GM11168 (cell line): ENCODE measurements at regions not wholly inside any gene's neighbourhood (a gene's known extent, or its start where the extent isn't known, plus 50 kb on each side); places are given as distances from the start of the nearest gene placed in this dataset.

Experiments used
- in situ Hi-C: fragments of 300-500 bp; cut with MboI; formaldehyde crosslinking; loops from one replicate; pipeline ENCODE4 v1.12.0; 2022; ENCODE audit warnings: low sequenced_read_pairs; ENCODE audit not compliant: unreplicated experiment

- in situ Hi-C loops, result no loop called here
These were observed 393.1 kb downstream of the PLOD2 start for GRCh38 chr3:145767909-145768308.

- in situ Hi-C loops, result no loop called here
These were observed 384.1 kb downstream of the PLOD2 start for GRCh38 chr3:145776782-145777408.

GRCh38 chr3:145780301-145780700 is 380.7 kb downstream of the PLOD2 start:
- in situ Hi-C loops, result no loop called here

GRCh38 chr3:145785668-145786067 is 375.3 kb downstream of the PLOD2 start:
- in situ Hi-C loops, result no loop called here

GRCh38 chr3:145798007-145798406 is 363.0 kb downstream of the PLOD2 start:
- in situ Hi-C loops, result no loop called here

GRCh38 chr3:145798696-145799537 is 362.1 kb downstream of the PLOD2 start:
- in situ Hi-C loops, result no loop called here

GRCh38 chr3:145801696-145802095 is 359.3 kb downstream of the PLOD2 start:
- in situ Hi-C loops, result no loop called here

GRCh38 chr3:145807990-145808389 is 353.0 kb downstream of the PLOD2 start:
- in situ Hi-C loops, result no loop called here

- in situ Hi-C loops, result no loop called here
These were observed 348.6 kb downstream of the PLOD2 start for GRCh38 chr3:145812391-145812790.

GRCh38 chr3:145815707-145816413 is 345.1 kb downstream of the PLOD2 start:
- in situ Hi-C loops, result no loop called here

- in situ Hi-C loops, result no loop called here
These were observed 343.0 kb downstream of the PLOD2 start for GRCh38 chr3:145817870-145818483.

GRCh38 chr3:145820170-145820569 is 340.8 kb downstream of the PLOD2 start:
- in situ Hi-C loops, result no loop called here

- in situ Hi-C loops, result no loop called here
These were observed 318.6 kb downstream of the PLOD2 start for GRCh38 chr3:145842294-145842902.

GRCh38 chr3:145843561-145843960 is 317.4 kb downstream of the PLOD2 start:
- in situ Hi-C loops, result no loop called here

- in situ Hi-C loops, result no loop called here
These were observed 311.9 kb downstream of the PLOD2 start for GRCh38 chr3:145849115-145849514.

GRCh38 chr3:145854499-145854898 is 306.5 kb downstream of the PLOD2 start:
- in situ Hi-C loops, result no loop called here

- in situ Hi-C loops, result no loop called here
These were observed 303.0 kb downstream of the PLOD2 start for GRCh38 chr3:145857956-145858355.

GRCh38 chr3:145864336-145864735 is 296.6 kb downstream of the PLOD2 start:
- in situ Hi-C loops, result no loop called here

- in situ Hi-C loops, result no loop called here
These were observed 295.5 kb downstream of the PLOD2 start for GRCh38 chr3:145865399-145866018.

- in situ Hi-C loops, result no loop called here
These were observed 291.0 kb downstream of the PLOD2 start for GRCh38 chr3:145869958-145870357.
